B cell (primary cell): ENCODE measurements at regions not wholly inside any gene's neighbourhood (a gene's known extent, or its start where the extent isn't known, plus 50 kb on each side); places are given as distances from the start of the nearest gene placed in this dataset.

Source experiments
- EZH2 ChIP-seq: IDR thresholded peaks from 2 replicates; pipeline ENCODE4 v1.6.1; 2012; ENCODE audit warnings: borderline replicate concordance, low read depth, mild to moderate bottlenecking, moderate library complexity, low read length; ENCODE audit not compliant: insufficient read depth, poor library complexity, severe bottlenecking
- TF ChIP-seq, protein P1 (sequence below): fragments of 200-600 bp; IDR thresholded peaks from one replicate; pipeline ENCODE4 v1.8.0; 2022; ENCODE audit warnings: antibody characterized with exemption, mild to moderate bottlenecking

DNA sequence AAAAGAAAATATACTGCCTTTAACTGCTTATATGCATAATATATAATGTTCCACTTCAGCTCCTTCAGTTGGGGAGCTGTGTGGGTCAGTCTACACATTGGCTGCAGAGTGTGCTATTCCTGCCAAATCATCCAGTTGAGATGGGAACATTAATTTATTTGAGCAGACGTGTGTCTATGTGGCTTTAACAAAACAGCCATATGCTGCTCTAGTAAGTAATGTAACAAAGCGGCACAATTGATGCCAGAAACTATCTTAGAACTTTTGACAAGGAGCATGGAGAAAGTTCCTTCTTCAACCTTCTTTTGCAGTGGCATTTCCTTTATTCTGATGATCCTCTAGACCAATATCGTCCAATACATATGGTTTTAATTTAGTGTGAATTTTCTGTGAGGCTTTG, 285.9 kb upstream of the C1orf87 start:
- TF ChIP-seq, protein P1, sequence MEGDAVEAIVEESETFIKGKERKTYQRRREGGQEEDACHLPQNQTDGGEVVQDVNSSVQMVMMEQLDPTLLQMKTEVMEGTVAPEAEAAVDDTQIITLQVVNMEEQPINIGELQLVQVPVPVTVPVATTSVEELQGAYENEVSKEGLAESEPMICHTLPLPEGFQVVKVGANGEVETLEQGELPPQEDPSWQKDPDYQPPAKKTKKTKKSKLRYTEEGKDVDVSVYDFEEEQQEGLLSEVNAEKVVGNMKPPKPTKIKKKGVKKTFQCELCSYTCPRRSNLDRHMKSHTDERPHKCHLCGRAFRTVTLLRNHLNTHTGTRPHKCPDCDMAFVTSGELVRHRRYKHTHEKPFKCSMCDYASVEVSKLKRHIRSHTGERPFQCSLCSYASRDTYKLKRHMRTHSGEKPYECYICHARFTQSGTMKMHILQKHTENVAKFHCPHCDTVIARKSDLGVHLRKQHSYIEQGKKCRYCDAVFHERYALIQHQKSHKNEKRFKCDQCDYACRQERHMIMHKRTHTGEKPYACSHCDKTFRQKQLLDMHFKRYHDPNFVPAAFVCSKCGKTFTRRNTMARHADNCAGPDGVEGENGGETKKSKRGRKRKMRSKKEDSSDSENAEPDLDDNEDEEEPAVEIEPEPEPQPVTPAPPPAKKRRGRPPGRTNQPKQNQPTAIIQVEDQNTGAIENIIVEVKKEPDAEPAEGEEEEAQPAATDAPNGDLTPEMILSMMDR, result no peak
- TF ChIP-seq EZH2, result no peak
